Hepatocyte (in vitro differentiated cells): ENCODE measurements at regions not wholly inside any gene's neighbourhood (a gene's known extent, or its start where the extent isn't known, plus 50 kb on each side); places are given as distances from the start of the nearest gene placed in this dataset.

ENCODE experiments used
- DNase-seq: peaks from one replicate; pipeline ENCODE4 v3.0.0-alpha.2; 2016; ENCODE audit warnings: low spot score
- H2AFZ ChIP-seq: fragments of 200-600 bp; sonication (generic); 2 replicates; pipeline ENCODE4 v1.6.0; 2016; ENCODE audit warnings: antibody characterized with exemption, mild to moderate bottlenecking
- H3K27ac ChIP-seq: fragments of 200-600 bp; sonication (generic); 2 replicates; pipeline ENCODE4 v1.5.1; 2016; ENCODE audit warnings: mild to moderate bottlenecking
- H3K27me3 ChIP-seq: fragments of 200-600 bp; sonication (generic); 2 replicates; pipeline ENCODE4 v1.6.1; 2016
- H3K36me3 ChIP-seq: fragments of 200-600 bp; sonication (generic); replicated peaks from 2 replicates; pipeline ENCODE4 v1.5.1; 2016; ENCODE audit warnings: low read depth; ENCODE audit not compliant: insufficient read depth
- H3K4me1 ChIP-seq: fragments of 200-600 bp; sonication (generic); 2 replicates; pipeline ENCODE4 v1.5.1; 2016; ENCODE audit warnings: mild to moderate bottlenecking, moderate library complexity; ENCODE audit not compliant: insufficient read depth
- H3K4me2 ChIP-seq: fragments of 200-600 bp; sonication (generic); 2 replicates; pipeline ENCODE4 v1.6.0; 2016
- H3K4me3 ChIP-seq: fragments of 200-600 bp; sonication (generic); 2 replicates; pipeline ENCODE4 v1.5.1; 2016; ENCODE audit warnings: mild to moderate bottlenecking
- H3K79me2 ChIP-seq: fragments of 200-600 bp; sonication (generic); 2 replicates; pipeline ENCODE4 v1.6.0; 2017; ENCODE audit warnings: mild to moderate bottlenecking
- H3K9me2 ChIP-seq: fragments of 200-600 bp; sonication (generic); replicated peaks from 2 replicates; pipeline ENCODE4 v1.6.0; 2017; ENCODE audit warnings: mild to moderate bottlenecking; ENCODE audit not compliant: insufficient read depth
- H3K9me3 ChIP-seq: fragments of 200-600 bp; sonication (generic); 2 replicates; pipeline ENCODE4 v1.5.1; 2016; ENCODE audit warnings: low read depth, mild to moderate bottlenecking
- H4K20me1 ChIP-seq: fragments of 200-600 bp; sonication (generic); 2 replicates; pipeline ENCODE4 v1.6.0; 2016; ENCODE audit warnings: mild to moderate bottlenecking; ENCODE audit not compliant: insufficient read depth, poor library complexity, severe bottlenecking
- CTCF ChIP-seq: fragments of 200-600 bp; sonication (generic); IDR thresholded peaks from 2 replicates; pipeline ENCODE4 v1.5.1; 2016; ENCODE audit warnings: antibody characterized with exemption, mild to moderate bottlenecking; ENCODE audit not compliant: poor library complexity
- EZH2 ChIP-seq: fragments of 200-600 bp; sonication (generic); IDR thresholded peaks from 2 replicates; pipeline ENCODE4 v1.6.1; 2016; ENCODE audit warnings: antibody characterized with exemption, mild to moderate bottlenecking, borderline replicate concordance
- EZH2phosphoT487 ChIP-seq: fragments of 200-600 bp; sonication (generic); IDR thresholded peaks from one replicate; pipeline ENCODE4 v1.6.1; 2018; ENCODE audit warnings: antibody characterized with exemption, mild to moderate bottlenecking, low read depth, moderate library complexity; ENCODE audit not compliant: unreplicated experiment, severe bottlenecking
- WGBS: methylation state at CpG from one replicate; pipeline ENCODE4 v1.1.6; 2016; ENCODE audit warnings: low lambda C conversion rate; ENCODE audit errors: missing lambda C conversion rate; 5-methylcytosine and 5-hydroxymethylcytosine counted together

- Histone ChIP-seq H3K79me2 (no peaks in the 10 kb centered on the region), H3K9me2 (no peaks in the 10 kb centered on the region), H3K36me3 (no peaks in the 10 kb centered on the region), H3K27ac (no peak overlapping the region), H4K20me1 (no peaks in the 10 kb centered on the region), H3K27me3 (no peaks in the 10 kb centered on the region), H3K9me3 (no peaks in the 10 kb centered on the region), H2AFZ (no peak overlapping the region), H3K4me2 (no peak overlapping the region), H3K4me1 (no peaks in the 10 kb centered on the region), H3K4me3 (no peak overlapping the region)
- TF ChIP-seq EZH2phosphoT487, result no peak
- TF ChIP-seq EZH2, result no peak
- no peak for TF ChIP-seq CTCF
- peak; percentile 20 for DNase-seq
These were observed 109.2 kb upstream of the GRPR start for GRCh38 chrX:16014171-16014570.

- no peak for DNase-seq
- WGBS, result 86% methylated on average over 1 of the region's 1 CpG
These were observed 111.1 kb upstream of the GRPR start for GRCh38 chrX:16012250-16012649.

GRCh38 chrX:16005917-16006316, 117.4 kb upstream of the GRPR start:
- no peak for TF ChIP-seq EZH2
- no peak for TF ChIP-seq CTCF
- TF ChIP-seq EZH2phosphoT487, result no peak
- no peak overlapping the region for H2AFZ ChIP-seq
- H3K27ac ChIP-seq, result peak overlapping the region; percentile 42
- no peaks in the 10 kb centered on the region for H3K36me3 ChIP-seq
- H4K20me1 ChIP-seq, result no peaks in the 10 kb centered on the region
- H3K79me2 ChIP-seq, result no peaks in the 10 kb centered on the region
- H3K9me3 ChIP-seq, result no peaks in the 10 kb centered on the region
- peak; percentile 18 for DNase-seq
- no peak overlapping the region for H3K4me3 ChIP-seq
- H3K9me2 ChIP-seq, result no peaks in the 10 kb centered on the region
- H3K27me3 ChIP-seq, result no peaks in the 10 kb centered on the region
- no peak overlapping the region for H3K4me2 ChIP-seq
- H3K4me1 ChIP-seq, result no peaks in the 10 kb centered on the region
- 61% methylated on average over 2 of the region's 2 CpGs for WGBS

More at GRCh38 chrX:16012250-16012649, 111.1 kb upstream of the GRPR start:
- no peaks in the 10 kb centered on the region for H3K4me1 ChIP-seq
- H2AFZ ChIP-seq, result no peak overlapping the region
- no peak overlapping the region for H3K27ac ChIP-seq
- no peak overlapping the region for H3K4me2 ChIP-seq
- H4K20me1 ChIP-seq, result no peaks in the 10 kb centered on the region
- H3K79me2 ChIP-seq, result no peaks in the 10 kb centered on the region
- H3K27me3 ChIP-seq, result no peaks in the 10 kb centered on the region
- TF ChIP-seq EZH2 (no peak), EZH2phosphoT487 (no peak), CTCF (no peak)
- no peaks in the 10 kb centered on the region for H3K9me3 ChIP-seq
- H3K4me3 ChIP-seq, result no peak overlapping the region
- no peaks in the 10 kb centered on the region for H3K9me2 ChIP-seq
- H3K36me3 ChIP-seq, result no peaks in the 10 kb centered on the region

GRCh38 chrX:16002185-16002584, 121.2 kb upstream of the GRPR start:
- no peaks in the 10 kb centered on the region for H3K79me2 ChIP-seq
- no peak overlapping the region for H3K27ac ChIP-seq
- H3K4me1 ChIP-seq, result no peaks in the 10 kb centered on the region
- no peaks in the 10 kb centered on the region for H4K20me1 ChIP-seq
- TF ChIP-seq EZH2, result no peak
- no peak for TF ChIP-seq EZH2phosphoT487
- no peak for TF ChIP-seq CTCF
- H3K9me2 ChIP-seq, result no peaks in the 10 kb centered on the region
- no peaks in the 10 kb centered on the region for H3K36me3 ChIP-seq
- no peaks in the 10 kb centered on the region for H3K27me3 ChIP-seq
- no peak overlapping the region for H2AFZ ChIP-seq
- no peak overlapping the region for H3K4me2 ChIP-seq
- no peak for DNase-seq
- 59% methylated on average over 1 of the region's 1 CpG for WGBS
- no peak overlapping the region for H3K4me3 ChIP-seq
- no peaks in the 10 kb centered on the region for H3K9me3 ChIP-seq
